ENCODE measurements at regions not wholly inside any gene's neighbourhood (a gene's known extent, or its start where the extent isn't known, plus 50 kb on each side); places are given as distances from the start of the nearest gene placed in this dataset.
A peak's percentile ranks its signal among the peaks of the same experiment; 100 is the strongest.

DNA sequence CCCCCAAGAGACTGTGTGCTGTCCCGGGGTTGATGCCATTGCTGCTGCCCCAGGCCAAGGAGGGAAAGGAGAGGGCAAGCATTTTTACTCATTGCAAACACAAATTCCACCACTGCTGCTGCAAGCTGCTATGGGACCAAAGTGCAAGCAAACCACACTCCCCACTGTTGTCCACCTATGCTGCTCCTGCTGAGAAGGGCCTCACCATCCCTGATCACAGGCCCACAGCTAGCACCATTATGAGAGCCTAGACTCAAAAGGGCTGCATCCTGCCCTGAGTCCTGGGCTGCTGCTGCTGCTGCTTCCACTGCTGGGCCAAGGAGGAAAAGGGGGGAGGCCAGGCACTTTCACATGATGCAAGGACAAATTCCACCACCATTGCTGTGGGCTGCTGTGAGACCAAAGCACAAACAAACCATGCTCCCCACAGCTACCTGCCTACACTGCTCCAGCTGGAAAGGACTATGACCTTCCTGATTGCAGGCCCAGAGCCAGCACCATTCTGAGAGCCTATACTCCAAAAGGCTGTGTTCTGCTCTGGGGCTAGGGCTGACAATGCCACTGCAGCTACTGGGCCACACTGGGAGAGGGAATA lies 218.2 kb upstream of the ZCCHC13 start (continued):
- TF ChIP-seq, protein P1, sequence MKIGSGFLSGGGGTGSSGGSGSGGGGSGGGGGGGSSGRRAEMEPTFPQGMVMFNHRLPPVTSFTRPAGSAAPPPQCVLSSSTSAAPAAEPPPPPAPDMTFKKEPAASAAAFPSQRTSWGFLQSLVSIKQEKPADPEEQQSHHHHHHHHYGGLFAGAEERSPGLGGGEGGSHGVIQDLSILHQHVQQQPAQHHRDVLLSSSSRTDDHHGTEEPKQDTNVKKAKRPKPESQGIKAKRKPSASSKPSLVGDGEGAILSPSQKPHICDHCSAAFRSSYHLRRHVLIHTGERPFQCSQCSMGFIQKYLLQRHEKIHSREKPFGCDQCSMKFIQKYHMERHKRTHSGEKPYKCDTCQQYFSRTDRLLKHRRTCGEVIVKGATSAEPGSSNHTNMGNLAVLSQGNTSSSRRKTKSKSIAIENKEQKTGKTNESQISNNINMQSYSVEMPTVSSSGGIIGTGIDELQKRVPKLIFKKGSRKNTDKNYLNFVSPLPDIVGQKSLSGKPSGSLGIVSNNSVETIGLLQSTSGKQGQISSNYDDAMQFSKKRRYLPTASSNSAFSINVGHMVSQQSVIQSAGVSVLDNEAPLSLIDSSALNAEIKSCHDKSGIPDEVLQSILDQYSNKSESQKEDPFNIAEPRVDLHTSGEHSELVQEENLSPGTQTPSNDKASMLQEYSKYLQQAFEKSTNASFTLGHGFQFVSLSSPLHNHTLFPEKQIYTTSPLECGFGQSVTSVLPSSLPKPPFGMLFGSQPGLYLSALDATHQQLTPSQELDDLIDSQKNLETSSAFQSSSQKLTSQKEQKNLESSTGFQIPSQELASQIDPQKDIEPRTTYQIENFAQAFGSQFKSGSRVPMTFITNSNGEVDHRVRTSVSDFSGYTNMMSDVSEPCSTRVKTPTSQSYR (CRISPR knock-in tag; IDR thresholded peaks at IDR 0.05; ENCODE audit: borderline replicate concordance) = 0 out of 2 replicates have a peak, but pooled peaks have one; percentile 34
- TF ChIP-seq ZNF546 (CRISPR knock-in tag; conservative IDR thresholded peaks at IDR 0.05) (no peak), DNMT3B (CRISPR knock-in tag; conservative IDR thresholded peaks at IDR 0.05) (no peak), PHF20 (CRISPR knock-in tag; IDR thresholded peaks at IDR 0.05) (no peak), ADNP (CRISPR knock-in tag; IDR thresholded peaks at IDR 0.05) (no peak), SNRNP70 (IDR thresholded peaks at IDR 0.05; ENCODE audit: low read depth, low read length) (no peak), SATB2 (CRISPR knock-in tag; IDR thresholded peaks at IDR 0.05) (no peak), SOX6 (IDR thresholded peaks at IDR 0.05) (no peak), SOX6 (CRISPR knock-in tag; IDR thresholded peaks at IDR 0.05) (peak; percentile 25; the same call in 1 of the 2 replicates), ZSCAN25 (CRISPR knock-in tag; IDR thresholded peaks at IDR 0.05) (no peak), NR2F2 (IDR thresholded peaks at IDR 0.05; ENCODE audit: borderline replicate concordance, low read depth) (no peak), NFIC (IDR thresholded peaks at IDR 0.05; ENCODE audit: low read length) (no peak), ZNF10 (CRISPR knock-in tag; IDR thresholded peaks at IDR 0.05; ENCODE audit: borderline replicate concordance, low read depth) (no peak), ZNF431 (CRISPR knock-in tag; IDR thresholded peaks at IDR 0.05; ENCODE audit: borderline replicate concordance, low read depth) (no peak), NPAS2 (CRISPR knock-in tag; IDR thresholded peaks at IDR 0.05; ENCODE audit: borderline replicate concordance) (no peak), DMAP1 (CRISPR knock-in tag; IDR thresholded peaks at IDR 0.05) (peak; percentile 47; the same call in 1 of the 2 replicates), ZNF331 (CRISPR knock-in tag; IDR thresholded peaks at IDR 0.05) (0 out of 2 replicates have a peak, but pooled peaks have one; percentile 49)
- TF ChIP-seq, protein P2, sequence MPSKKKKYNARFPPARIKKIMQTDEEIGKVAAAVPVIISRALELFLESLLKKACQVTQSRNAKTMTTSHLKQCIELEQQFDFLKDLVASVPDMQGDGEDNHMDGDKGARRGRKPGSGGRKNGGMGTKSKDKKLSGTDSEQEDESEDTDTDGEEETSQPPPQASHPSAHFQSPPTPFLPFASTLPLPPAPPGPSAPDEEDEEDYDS (CRISPR knock-in tag; IDR thresholded peaks at IDR 0.05) = no peak
- TF ChIP-seq, protein P3, sequence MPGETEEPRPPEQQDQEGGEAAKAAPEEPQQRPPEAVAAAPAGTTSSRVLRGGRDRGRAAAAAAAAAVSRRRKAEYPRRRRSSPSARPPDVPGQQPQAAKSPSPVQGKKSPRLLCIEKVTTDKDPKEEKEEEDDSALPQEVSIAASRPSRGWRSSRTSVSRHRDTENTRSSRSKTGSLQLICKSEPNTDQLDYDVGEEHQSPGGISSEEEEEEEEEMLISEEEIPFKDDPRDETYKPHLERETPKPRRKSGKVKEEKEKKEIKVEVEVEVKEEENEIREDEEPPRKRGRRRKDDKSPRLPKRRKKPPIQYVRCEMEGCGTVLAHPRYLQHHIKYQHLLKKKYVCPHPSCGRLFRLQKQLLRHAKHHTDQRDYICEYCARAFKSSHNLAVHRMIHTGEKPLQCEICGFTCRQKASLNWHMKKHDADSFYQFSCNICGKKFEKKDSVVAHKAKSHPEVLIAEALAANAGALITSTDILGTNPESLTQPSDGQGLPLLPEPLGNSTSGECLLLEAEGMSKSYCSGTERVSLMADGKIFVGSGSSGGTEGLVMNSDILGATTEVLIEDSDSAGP (CRISPR knock-in tag; IDR thresholded peaks at IDR 0.05; ENCODE audit: borderline replicate concordance) = peak; percentile 37; the same call in 1 of the 2 replicates
- TF ChIP-seq, protein P4, sequence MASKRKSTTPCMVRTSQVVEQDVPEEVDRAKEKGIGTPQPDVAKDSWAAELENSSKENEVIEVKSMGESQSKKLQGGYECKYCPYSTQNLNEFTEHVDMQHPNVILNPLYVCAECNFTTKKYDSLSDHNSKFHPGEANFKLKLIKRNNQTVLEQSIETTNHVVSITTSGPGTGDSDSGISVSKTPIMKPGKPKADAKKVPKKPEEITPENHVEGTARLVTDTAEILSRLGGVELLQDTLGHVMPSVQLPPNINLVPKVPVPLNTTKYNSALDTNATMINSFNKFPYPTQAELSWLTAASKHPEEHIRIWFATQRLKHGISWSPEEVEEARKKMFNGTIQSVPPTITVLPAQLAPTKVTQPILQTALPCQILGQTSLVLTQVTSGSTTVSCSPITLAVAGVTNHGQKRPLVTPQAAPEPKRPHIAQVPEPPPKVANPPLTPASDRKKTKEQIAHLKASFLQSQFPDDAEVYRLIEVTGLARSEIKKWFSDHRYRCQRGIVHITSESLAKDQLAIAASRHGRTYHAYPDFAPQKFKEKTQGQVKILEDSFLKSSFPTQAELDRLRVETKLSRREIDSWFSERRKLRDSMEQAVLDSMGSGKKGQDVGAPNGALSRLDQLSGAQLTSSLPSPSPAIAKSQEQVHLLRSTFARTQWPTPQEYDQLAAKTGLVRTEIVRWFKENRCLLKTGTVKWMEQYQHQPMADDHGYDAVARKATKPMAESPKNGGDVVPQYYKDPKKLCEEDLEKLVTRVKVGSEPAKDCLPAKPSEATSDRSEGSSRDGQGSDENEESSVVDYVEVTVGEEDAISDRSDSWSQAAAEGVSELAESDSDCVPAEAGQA (IDR thresholded peaks at IDR 0.05; ENCODE audit: low read depth) = no peak
- TF ChIP-seq, protein P4 (CRISPR knock-in tag; IDR thresholded peaks at IDR 0.05; ENCODE audit: borderline replicate concordance) = no peak
